ENCODE measurements at regions not wholly inside any gene's neighbourhood (a gene's known extent, or its start where the extent isn't known, plus 50 kb on each side); places are given as distances from the start of the nearest gene placed in this dataset.

DNA sequence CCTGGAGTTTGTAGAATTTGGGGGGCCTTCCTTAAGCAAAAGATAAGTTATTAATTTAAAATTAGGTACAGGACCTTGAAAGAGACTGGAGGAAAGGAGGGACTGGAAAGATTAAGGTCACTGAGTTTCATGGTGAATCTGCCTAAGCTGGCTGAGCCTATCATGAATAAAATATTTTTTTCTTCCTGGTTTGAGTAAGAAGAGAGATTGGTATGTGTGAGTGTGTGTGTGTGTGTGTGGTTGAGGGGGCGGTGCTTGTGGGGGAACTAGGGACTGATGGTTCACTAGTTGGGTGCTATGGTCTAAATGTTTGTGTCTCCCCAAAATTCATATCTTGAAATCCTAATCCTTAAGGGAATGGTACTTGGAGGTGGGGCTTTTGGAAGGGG, 142.5 kb upstream of the PRKCQ start:
- Mint-ChIP-seq H3K36me3 (ENCODE audit: unreplicated experiment) (no peaks in the 10 kb centered on the region), H3K27me3 (ENCODE audit: unreplicated experiment) (peaks cover 2% of the 10 kb centered on the region), H3K4me3 (ENCODE audit: unreplicated experiment) (no peak overlapping the region), H3K4me1 (ENCODE audit: low read depth, unreplicated experiment) (peaks cover 2% of the 10 kb centered on the region), H3K27ac (ENCODE audit: unreplicated experiment) (no peak overlapping the region), H3K9me3 (ENCODE audit: unreplicated experiment) (peaks cover 3% of the 10 kb centered on the region)
- TF ChIP-seq, protein P1, sequence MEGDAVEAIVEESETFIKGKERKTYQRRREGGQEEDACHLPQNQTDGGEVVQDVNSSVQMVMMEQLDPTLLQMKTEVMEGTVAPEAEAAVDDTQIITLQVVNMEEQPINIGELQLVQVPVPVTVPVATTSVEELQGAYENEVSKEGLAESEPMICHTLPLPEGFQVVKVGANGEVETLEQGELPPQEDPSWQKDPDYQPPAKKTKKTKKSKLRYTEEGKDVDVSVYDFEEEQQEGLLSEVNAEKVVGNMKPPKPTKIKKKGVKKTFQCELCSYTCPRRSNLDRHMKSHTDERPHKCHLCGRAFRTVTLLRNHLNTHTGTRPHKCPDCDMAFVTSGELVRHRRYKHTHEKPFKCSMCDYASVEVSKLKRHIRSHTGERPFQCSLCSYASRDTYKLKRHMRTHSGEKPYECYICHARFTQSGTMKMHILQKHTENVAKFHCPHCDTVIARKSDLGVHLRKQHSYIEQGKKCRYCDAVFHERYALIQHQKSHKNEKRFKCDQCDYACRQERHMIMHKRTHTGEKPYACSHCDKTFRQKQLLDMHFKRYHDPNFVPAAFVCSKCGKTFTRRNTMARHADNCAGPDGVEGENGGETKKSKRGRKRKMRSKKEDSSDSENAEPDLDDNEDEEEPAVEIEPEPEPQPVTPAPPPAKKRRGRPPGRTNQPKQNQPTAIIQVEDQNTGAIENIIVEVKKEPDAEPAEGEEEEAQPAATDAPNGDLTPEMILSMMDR (IDR thresholded peaks at IDR 0.05; ENCODE audit: partially characterized antibody, unreplicated experiment) = no peak
- DNase-seq = no peak

DNA sequence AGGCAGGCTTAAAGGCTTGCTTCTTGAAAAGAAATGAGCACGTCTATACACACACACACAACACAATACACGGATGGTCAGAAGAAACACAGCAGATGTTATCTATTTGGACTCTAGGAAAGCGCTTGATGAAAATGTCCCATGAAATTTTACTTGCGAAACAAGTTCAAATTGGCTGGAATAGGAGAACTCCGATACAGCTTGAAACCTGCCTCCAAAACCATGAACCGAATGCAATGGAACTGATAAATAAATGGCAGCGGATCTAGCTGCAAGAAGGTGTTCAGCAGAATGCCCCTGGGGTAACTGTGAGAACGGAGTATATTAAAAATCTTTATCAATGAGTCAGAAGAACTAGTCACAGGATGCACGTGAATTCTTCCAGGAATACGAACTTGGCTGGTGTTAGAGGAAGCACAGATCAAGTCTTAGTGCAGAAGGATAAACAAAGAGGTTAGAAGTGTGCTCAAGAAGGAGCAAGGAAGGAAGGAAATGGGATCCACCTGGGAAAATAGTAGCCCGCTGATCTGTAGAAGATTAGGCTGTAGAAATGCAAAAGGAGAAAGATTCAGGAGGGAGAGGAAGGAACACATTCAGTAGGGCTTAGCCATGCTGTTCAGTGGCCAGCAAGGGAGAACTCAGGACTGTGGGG, 142.0 kb upstream of the PRKCQ start:
- no peak overlapping the region for H3K4me3 Mint-ChIP-seq (ENCODE audit: unreplicated experiment)

DNA sequence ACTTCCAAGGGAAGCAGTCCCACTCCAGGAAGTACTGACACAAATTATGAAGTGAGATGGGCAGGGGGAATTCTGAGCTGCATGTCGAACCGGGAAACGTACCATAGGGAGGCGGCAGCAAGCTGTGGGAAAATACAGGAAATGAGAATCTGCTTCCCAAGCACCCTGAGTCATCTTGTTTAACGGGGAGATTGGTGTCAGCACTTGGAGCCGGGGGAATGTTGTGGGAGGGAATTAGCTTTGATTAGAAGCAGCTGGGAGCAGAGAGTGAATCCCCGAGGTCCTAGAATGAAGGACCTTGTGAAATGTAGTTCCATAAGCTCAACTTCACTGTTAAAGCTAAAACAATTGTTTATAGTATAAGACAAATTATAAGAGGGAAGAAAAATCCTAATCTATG, 141.4 kb upstream of the PRKCQ start:
- no peak overlapping the region for H3K27ac Mint-ChIP-seq (ENCODE audit: unreplicated experiment)
- H3K4me1 Mint-ChIP-seq (ENCODE audit: low read depth, unreplicated experiment) = no peaks in the 10 kb centered on the region
- H3K9me3 Mint-ChIP-seq (ENCODE audit: unreplicated experiment) = peaks cover 2% of the 10 kb centered on the region
- no peaks in the 10 kb centered on the region for H3K36me3 Mint-ChIP-seq (ENCODE audit: unreplicated experiment)
- no peak overlapping the region for H3K4me3 Mint-ChIP-seq (ENCODE audit: unreplicated experiment)
- TF ChIP-seq, protein P1 (IDR thresholded peaks at IDR 0.05; ENCODE audit: partially characterized antibody, unreplicated experiment) = no peak
- no peak for DNase-seq
- no peaks in the 10 kb centered on the region for H3K27me3 Mint-ChIP-seq (ENCODE audit: unreplicated experiment)

More for the DNA sequence above, 142.0 kb upstream of the PRKCQ start:
- TF ChIP-seq, protein P1 (IDR thresholded peaks at IDR 0.05; ENCODE audit: partially characterized antibody, unreplicated experiment) = no peak
- no peak for DNase-seq
- H3K36me3 Mint-ChIP-seq (ENCODE audit: unreplicated experiment) = no peaks in the 10 kb centered on the region
- H3K27ac Mint-ChIP-seq (ENCODE audit: unreplicated experiment) = no peak overlapping the region
- no peaks in the 10 kb centered on the region for H3K4me1 Mint-ChIP-seq (ENCODE audit: low read depth, unreplicated experiment)
- H3K27me3 Mint-ChIP-seq (ENCODE audit: unreplicated experiment) = no peaks in the 10 kb centered on the region
- H3K9me3 Mint-ChIP-seq (ENCODE audit: unreplicated experiment) = peaks cover 2% of the 10 kb centered on the region

DNA sequence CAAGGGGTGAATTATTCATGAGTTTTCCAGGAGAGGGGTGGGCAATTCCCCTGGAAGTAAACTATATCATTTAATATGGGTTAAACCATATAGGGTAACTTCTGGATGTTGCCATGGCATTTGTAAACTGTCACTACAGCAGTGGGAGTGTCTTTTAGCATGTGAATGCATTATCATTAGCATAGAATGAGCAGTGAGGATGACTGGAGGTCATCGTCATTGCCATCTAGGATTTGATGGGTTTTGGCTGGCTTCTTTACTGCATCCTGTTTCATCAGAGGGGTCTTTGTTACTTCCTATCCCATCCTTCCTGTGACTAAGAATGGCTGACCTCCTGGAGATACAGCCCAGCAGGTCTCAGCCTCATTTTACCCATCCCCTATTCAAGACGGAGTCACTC, 139.5 kb upstream of the PRKCQ start:
- Mint-ChIP-seq H3K27me3 (ENCODE audit: unreplicated experiment) (no peaks in the 10 kb centered on the region), H3K4me1 (ENCODE audit: low read depth, unreplicated experiment) (no peaks in the 10 kb centered on the region), H3K9me3 (ENCODE audit: unreplicated experiment) (peaks cover 2% of the 10 kb centered on the region), H3K36me3 (ENCODE audit: unreplicated experiment) (no peaks in the 10 kb centered on the region), H3K4me3 (ENCODE audit: unreplicated experiment) (no peak overlapping the region), H3K27ac (ENCODE audit: unreplicated experiment) (no peak overlapping the region)
- TF ChIP-seq, protein P1 (IDR thresholded peaks at IDR 0.05; ENCODE audit: partially characterized antibody, unreplicated experiment) = no peak
- DNase-seq = no peak

DNA sequence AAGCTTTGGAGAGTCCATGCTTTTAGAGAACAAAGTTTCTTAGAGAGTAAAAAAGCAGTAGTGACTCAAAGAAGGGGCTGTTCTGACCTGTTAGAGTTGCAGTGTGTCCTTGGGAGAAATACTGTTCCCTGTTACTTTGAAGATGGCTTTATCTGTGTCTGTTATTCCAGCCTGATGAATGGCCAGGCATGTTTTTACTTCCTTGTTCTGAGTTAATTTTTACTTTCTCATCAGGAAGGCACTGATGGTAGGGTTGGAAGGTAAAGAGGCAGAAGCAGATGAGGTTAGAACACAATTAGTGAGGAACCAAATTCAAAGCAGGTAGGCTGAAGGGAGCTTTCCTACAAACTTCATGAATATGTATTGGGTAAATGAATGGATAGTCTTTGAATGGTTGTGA, 138.5 kb upstream of the PRKCQ start:
- H3K27me3 Mint-ChIP-seq (ENCODE audit: unreplicated experiment) = no peaks in the 10 kb centered on the region
- H3K27ac Mint-ChIP-seq (ENCODE audit: unreplicated experiment) = no peak overlapping the region
- H3K9me3 Mint-ChIP-seq (ENCODE audit: unreplicated experiment) = peaks cover 2% of the 10 kb centered on the region
- no peaks in the 10 kb centered on the region for H3K36me3 Mint-ChIP-seq (ENCODE audit: unreplicated experiment)
- no peak for DNase-seq
- no peaks in the 10 kb centered on the region for H3K4me1 Mint-ChIP-seq (ENCODE audit: low read depth, unreplicated experiment)
- TF ChIP-seq, protein P1 (IDR thresholded peaks at IDR 0.05; ENCODE audit: partially characterized antibody, unreplicated experiment) = no peak
- no peak overlapping the region for H3K4me3 Mint-ChIP-seq (ENCODE audit: unreplicated experiment)

Measured in glutamatergic neuron (in vitro differentiated cells).